SH-SY5Y (cell line): ENCODE measurements at regions not wholly inside any gene's neighbourhood (a gene's known extent, or its start where the extent isn't known, plus 50 kb on each side); places are given as distances from the start of the nearest gene placed in this dataset.

ENCODE experiments used
- GATA2 ChIP-seq: IDR thresholded peaks from 2 replicates; pipeline ENCODE4 v1.6.1; 2011; ENCODE audit warnings: mild to moderate bottlenecking, low read depth, low read length
- GATA3 ChIP-seq: IDR thresholded peaks from 2 replicates; pipeline ENCODE4 v1.6.1; 2011; ENCODE audit warnings: low read depth, mild to moderate bottlenecking, low read length, moderate library complexity

GRCh38 chr1:48048980-48049379 lies 51.8 kb upstream of the TRABD2B start:
- TF ChIP-seq GATA2: no peak
- TF ChIP-seq GATA3: no peak
